ENCODE measurements at regions not wholly inside any gene's neighbourhood (a gene's known extent, or its start where the extent isn't known, plus 50 kb on each side); places are given as distances from the start of the nearest gene placed in this dataset.

- TF ChIP-seq CTCF (IDR thresholded peaks at IDR 0.05) = no peak
- no peak for TF ChIP-seq GABPA (IDR thresholded peaks at IDR 0.05; ENCODE audit: low read depth)
Observed at GRCh38 chr11:116644941-116645305, 127.9 kb downstream of the BUD13 start.

Measured in SK-N-SH (cell line).